ENCODE measurements at regions not wholly inside any gene's neighbourhood (a gene's known extent, or its start where the extent isn't known, plus 50 kb on each side); places are given as distances from the start of the nearest gene placed in this dataset.
"Not testable (repeated sequence)": the region's sequence is repeated elsewhere in the genome, so short reads cannot be mapped to it uniquely, and the experiment has no call there.

DNA sequence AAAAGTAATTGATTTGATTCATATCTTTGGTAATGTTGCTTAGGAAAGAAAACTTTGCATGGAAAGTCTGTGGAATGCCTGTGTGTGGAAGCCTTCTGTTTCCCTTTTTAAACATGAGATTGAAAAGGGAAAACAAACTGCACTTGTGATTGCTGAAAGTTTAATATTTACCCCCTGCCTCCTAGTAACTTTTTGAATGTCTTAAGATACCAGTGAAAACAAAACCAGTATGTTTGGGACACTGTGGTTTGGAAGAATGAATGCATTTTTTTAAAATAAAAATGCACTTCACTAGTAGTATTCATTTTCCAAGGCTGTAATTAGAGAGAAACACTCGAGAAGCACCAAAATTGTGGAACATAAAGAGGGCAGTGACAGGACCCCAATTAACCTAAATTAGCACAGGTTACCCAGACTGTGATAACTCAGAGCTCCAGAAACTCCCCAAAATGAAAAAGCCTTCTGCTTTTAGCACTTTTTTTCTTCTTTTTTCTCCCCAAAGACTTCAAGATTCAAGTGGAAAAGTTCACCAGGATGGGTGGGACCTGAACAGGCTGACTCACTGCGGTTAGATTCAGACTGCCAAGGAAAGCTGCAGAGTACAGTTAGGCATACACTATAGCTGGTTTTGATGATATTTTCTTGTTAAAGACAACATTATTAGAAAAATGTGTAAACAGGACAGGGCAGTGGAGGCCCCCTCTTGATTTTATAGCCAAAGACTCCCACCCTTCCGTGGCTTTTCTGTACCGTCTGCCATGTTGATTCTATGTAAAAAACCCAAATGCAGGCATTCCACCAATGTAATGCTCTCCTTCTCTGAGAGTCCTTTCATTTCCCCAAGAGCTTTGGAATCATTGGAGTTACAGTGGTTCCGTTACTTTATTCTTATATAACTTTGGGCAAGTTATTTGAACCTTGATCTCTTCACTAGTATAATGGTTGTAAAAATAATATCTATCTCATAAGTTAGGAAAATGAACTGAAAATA is 88.6 kb upstream of the NBPF26 start:
- H3K4me1 ChIP-seq (ENCODE audit: control insufficient read depth, insufficient read depth, low read depth, low read length); H3K4ac ChIP-seq (ENCODE audit: low read depth in 1 of 2, low read length in 2 of 2); H2AFZ ChIP-seq (ENCODE audit: low read depth, low read length); H3K4me3 ChIP-seq (ENCODE audit: insufficient read depth in 1 of 2, low read depth in 1 of 2, low read length in 2 of 2); H3K4me2 ChIP-seq (ENCODE audit: low read length, poor library complexity, severe bottlenecking); H3K14ac ChIP-seq (ENCODE audit: low read length in 2 of 2); H3K18ac ChIP-seq (ENCODE audit: low read depth in 1 of 2, low read length in 2 of 2); H3K23ac ChIP-seq (ENCODE audit: low read length in 2 of 2); H2BK15ac ChIP-seq (ENCODE audit: low read depth, poor library complexity, severe bottlenecking); H3K9ac ChIP-seq (ENCODE audit: low read length); H4K91ac ChIP-seq (ENCODE audit: low read length); H3K9me3 ChIP-seq (ENCODE audit: control insufficient read depth, low read length); H2BK5ac ChIP-seq (ENCODE audit: low read depth, low read length, poor library complexity, severe bottlenecking); H3K36me3 ChIP-seq (ENCODE audit: control insufficient read depth in 1 of 2, insufficient read depth in 2 of 2, low read depth in 1 of 2, low read length in 2 of 2); H3K27ac ChIP-seq (ENCODE audit: low read length, poor library complexity, severe bottlenecking); H2BK120ac ChIP-seq (ENCODE audit: low read depth, low read length); H3K27me3 ChIP-seq (ENCODE audit: control insufficient read depth in 1 of 2, insufficient read depth in 1 of 2, low read length in 2 of 2); H3K79me1 ChIP-seq (replicated peaks; ENCODE audit: low read length, poor library complexity, severe bottlenecking); DNase-seq; H2BK12ac ChIP-seq (ENCODE audit: low read length in 2 of 2); H2AK5ac ChIP-seq (ENCODE audit: low read length, severe bottlenecking); H4K8ac ChIP-seq (ENCODE audit: low read length): not testable (repeated sequence)
- no CpG with 5 or more reads among the region's 5 CpGs for WGBS

DNA sequence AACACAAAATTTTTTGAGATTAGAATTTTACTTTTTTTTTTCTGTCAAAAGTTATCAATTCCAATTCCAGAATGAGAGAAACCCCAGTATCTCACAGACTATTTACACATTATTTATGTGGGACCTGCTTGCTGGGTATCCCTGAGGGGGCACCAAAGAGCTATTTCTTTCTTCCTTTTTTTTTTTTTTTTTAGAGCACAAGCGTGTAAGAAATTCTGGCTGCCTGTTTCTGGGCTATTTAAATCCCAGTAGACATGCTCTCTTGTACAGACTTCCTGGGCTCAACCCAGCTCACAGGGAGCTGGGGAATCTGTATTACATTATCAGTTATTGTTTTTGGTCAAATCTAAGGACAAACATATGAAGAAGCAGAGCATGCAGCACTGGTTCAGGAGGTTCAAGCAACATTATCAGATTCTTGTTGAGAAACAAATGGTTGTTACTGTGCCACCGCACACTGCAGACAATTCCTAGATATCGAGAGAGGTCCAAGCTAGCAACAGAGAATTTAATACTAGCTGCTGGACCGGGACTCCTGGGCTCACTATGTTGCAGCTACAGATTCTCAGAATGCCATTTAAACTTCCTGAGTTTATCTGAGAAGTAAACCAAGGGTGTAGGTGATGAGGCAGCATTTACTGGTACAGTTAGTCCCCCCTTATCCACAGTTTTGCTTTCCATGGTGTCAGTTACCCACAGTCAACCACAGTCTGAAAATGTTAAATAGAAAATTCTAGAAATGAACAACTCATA is 83.3 kb upstream of the NBPF26 start:
- H2BK120ac ChIP-seq (ENCODE audit: low read depth, low read length); H3K4me1 ChIP-seq (ENCODE audit: control insufficient read depth, insufficient read depth, low read depth, low read length); H2AFZ ChIP-seq (ENCODE audit: low read depth, low read length); H3K4me3 ChIP-seq (ENCODE audit: insufficient read depth in 1 of 2, low read depth in 1 of 2, low read length in 2 of 2); H4K8ac ChIP-seq (ENCODE audit: low read length); H2BK5ac ChIP-seq (ENCODE audit: low read depth, low read length, poor library complexity, severe bottlenecking); H3K27ac ChIP-seq (ENCODE audit: low read length, poor library complexity, severe bottlenecking); H2AK5ac ChIP-seq (ENCODE audit: low read length, severe bottlenecking); DNase-seq; H2BK12ac ChIP-seq (ENCODE audit: low read length in 2 of 2); H3K4me2 ChIP-seq (ENCODE audit: low read length, poor library complexity, severe bottlenecking); H3K18ac ChIP-seq (ENCODE audit: low read depth in 1 of 2, low read length in 2 of 2); H3K9me3 ChIP-seq (ENCODE audit: control insufficient read depth, low read length); H3K14ac ChIP-seq (ENCODE audit: low read length in 2 of 2); H3K4ac ChIP-seq (ENCODE audit: low read depth in 1 of 2, low read length in 2 of 2); H3K79me1 ChIP-seq (replicated peaks; ENCODE audit: low read length, poor library complexity, severe bottlenecking); H3K23ac ChIP-seq (ENCODE audit: low read length in 2 of 2); H2BK15ac ChIP-seq (ENCODE audit: low read depth, poor library complexity, severe bottlenecking); H3K27me3 ChIP-seq (ENCODE audit: control insufficient read depth in 1 of 2, insufficient read depth in 1 of 2, low read length in 2 of 2); H3K36me3 ChIP-seq (ENCODE audit: control insufficient read depth in 1 of 2, insufficient read depth in 2 of 2, low read depth in 1 of 2, low read length in 2 of 2); H3K9ac ChIP-seq (ENCODE audit: low read length); H4K91ac ChIP-seq (ENCODE audit: low read length): not testable (repeated sequence)
- no CpG with 5 or more reads among the region's 4 CpGs for WGBS

DNA sequence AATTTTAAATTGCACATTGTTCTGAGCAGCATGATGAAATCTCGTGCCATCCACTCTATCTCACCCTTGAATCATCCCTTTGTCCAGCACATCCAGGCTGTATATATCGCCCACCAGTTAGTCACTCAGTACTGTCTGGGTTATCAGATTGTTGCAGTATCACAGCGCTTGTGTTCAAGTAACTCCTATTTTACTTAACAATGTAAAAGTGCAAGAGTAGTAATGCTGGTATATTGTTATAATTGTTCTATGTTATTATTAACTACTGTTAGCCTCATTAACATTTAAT is 82.8 kb upstream of the NBPF26 start:
- not testable (repeated sequence) for H3K18ac ChIP-seq (ENCODE audit: low read depth in 1 of 2, low read length in 2 of 2); H3K4me1 ChIP-seq (ENCODE audit: control insufficient read depth, insufficient read depth, low read depth, low read length); H2BK15ac ChIP-seq (ENCODE audit: low read depth, poor library complexity, severe bottlenecking); H3K4me2 ChIP-seq (ENCODE audit: low read length, poor library complexity, severe bottlenecking); H2AFZ ChIP-seq (ENCODE audit: low read depth, low read length); H2BK120ac ChIP-seq (ENCODE audit: low read depth, low read length); H4K91ac ChIP-seq (ENCODE audit: low read length); H3K27me3 ChIP-seq (ENCODE audit: control insufficient read depth in 1 of 2, insufficient read depth in 1 of 2, low read length in 2 of 2); H3K9me3 ChIP-seq (ENCODE audit: control insufficient read depth, low read length); DNase-seq; H3K36me3 ChIP-seq (ENCODE audit: control insufficient read depth in 1 of 2, insufficient read depth in 2 of 2, low read depth in 1 of 2, low read length in 2 of 2); H2BK12ac ChIP-seq (ENCODE audit: low read length in 2 of 2); H3K23ac ChIP-seq (ENCODE audit: low read length in 2 of 2); H2AK5ac ChIP-seq (ENCODE audit: low read length, severe bottlenecking); H2BK5ac ChIP-seq (ENCODE audit: low read depth, low read length, poor library complexity, severe bottlenecking); H3K14ac ChIP-seq (ENCODE audit: low read length in 2 of 2); H3K4me3 ChIP-seq (ENCODE audit: insufficient read depth in 1 of 2, low read depth in 1 of 2, low read length in 2 of 2); H3K4ac ChIP-seq (ENCODE audit: low read depth in 1 of 2, low read length in 2 of 2); H3K9ac ChIP-seq (ENCODE audit: low read length); H3K79me1 ChIP-seq (replicated peaks; ENCODE audit: low read length, poor library complexity, severe bottlenecking); H3K27ac ChIP-seq (ENCODE audit: low read length, poor library complexity, severe bottlenecking); H4K8ac ChIP-seq (ENCODE audit: low read length)
- WGBS = no CpG with 5 or more reads among the region's 3 CpGs

DNA sequence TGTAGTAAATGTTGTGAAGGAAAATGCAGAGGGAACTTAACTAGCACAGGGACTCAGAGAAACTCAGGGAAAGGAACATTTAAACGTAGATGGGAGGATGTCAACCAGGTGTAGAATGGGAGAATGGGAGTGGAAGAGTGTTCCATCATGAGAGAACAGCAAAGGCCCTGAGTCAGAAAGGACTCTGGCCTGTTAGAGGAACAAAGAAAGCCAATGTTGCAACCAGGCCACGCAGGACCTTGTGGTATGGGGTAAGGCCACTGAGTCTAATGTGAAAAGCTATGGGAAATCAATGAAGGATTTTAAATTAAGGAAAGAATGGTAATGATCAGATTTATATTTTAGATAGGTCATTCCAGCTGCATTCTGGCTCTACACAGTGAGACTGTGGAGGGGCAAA is 76.6 kb upstream of the NBPF26 start:
- not testable (repeated sequence) for H3K36me3 ChIP-seq (ENCODE audit: control insufficient read depth in 1 of 2, insufficient read depth in 2 of 2, low read depth in 1 of 2, low read length in 2 of 2); H3K4me2 ChIP-seq (ENCODE audit: low read length, poor library complexity, severe bottlenecking); H3K27me3 ChIP-seq (ENCODE audit: control insufficient read depth in 1 of 2, insufficient read depth in 1 of 2, low read length in 2 of 2); H3K23ac ChIP-seq (ENCODE audit: low read length in 2 of 2); H2AK5ac ChIP-seq (ENCODE audit: low read length, severe bottlenecking); H2BK12ac ChIP-seq (ENCODE audit: low read length in 2 of 2); H2AFZ ChIP-seq (ENCODE audit: low read depth, low read length); H3K9me3 ChIP-seq (ENCODE audit: control insufficient read depth, low read length); H2BK120ac ChIP-seq (ENCODE audit: low read depth, low read length); H3K18ac ChIP-seq (ENCODE audit: low read depth in 1 of 2, low read length in 2 of 2); DNase-seq; H3K14ac ChIP-seq (ENCODE audit: low read length in 2 of 2); H2BK15ac ChIP-seq (ENCODE audit: low read depth, poor library complexity, severe bottlenecking); H3K9ac ChIP-seq (ENCODE audit: low read length); H3K4me1 ChIP-seq (ENCODE audit: control insufficient read depth, insufficient read depth, low read depth, low read length); H2BK5ac ChIP-seq (ENCODE audit: low read depth, low read length, poor library complexity, severe bottlenecking); H4K8ac ChIP-seq (ENCODE audit: low read length); H3K79me1 ChIP-seq (replicated peaks; ENCODE audit: low read length, poor library complexity, severe bottlenecking); H3K4me3 ChIP-seq (ENCODE audit: insufficient read depth in 1 of 2, low read depth in 1 of 2, low read length in 2 of 2); H4K91ac ChIP-seq (ENCODE audit: low read length); H3K27ac ChIP-seq (ENCODE audit: low read length, poor library complexity, severe bottlenecking); H3K4ac ChIP-seq (ENCODE audit: low read depth in 1 of 2, low read length in 2 of 2)
- no CpG with 5 or more reads among the region's 2 CpGs for WGBS

Measured in mesenchymal stem cell (in vitro differentiated cells and primary cell).